ENCODE measurements at regions not wholly inside any gene's neighbourhood (a gene's known extent, or its start where the extent isn't known, plus 50 kb on each side); places are given as distances from the start of the nearest gene placed in this dataset.

- TF ChIP-seq POLR2A (IDR thresholded peaks at IDR 0.05) (no peak), POLR2AphosphoS5 (IDR thresholded peaks at IDR 0.05; ENCODE audit: insufficient read depth in 1 of 2, low read depth in 1 of 2) (no peak), CTCF (IDR thresholded peaks at IDR 0.05) (no peak)
- H3K4me1 ChIP-seq: no peaks in the 10 kb centered on the region
- intact Hi-C loops (cut with DNase I): no loop called here
- no peak overlapping the region for H3K27ac ChIP-seq
- H3K36me3 ChIP-seq: no peaks in the 10 kb centered on the region
- no peaks in the 10 kb centered on the region for H3K9me3 ChIP-seq
- H3K4me3 ChIP-seq: no peak overlapping the region
- H3K27me3 ChIP-seq: no peaks in the 10 kb centered on the region
- no peak for DNase-seq (ENCODE audit: extremely low spot score in 2 of 2)
These were observed 56.1 kb upstream of the NKAIN2 start for GRCh38 chr6:123747515-123747914.

GRCh38 chr6:123745895-123746294, 57.8 kb upstream of the NKAIN2 start:
- TF ChIP-seq CTCF (IDR thresholded peaks at IDR 0.05) (no peak), POLR2A (IDR thresholded peaks at IDR 0.05) (no peak), POLR2AphosphoS5 (IDR thresholded peaks at IDR 0.05; ENCODE audit: insufficient read depth in 1 of 2, low read depth in 1 of 2) (no peak)
- Histone ChIP-seq H3K4me1 (no peaks in the 10 kb centered on the region), H3K4me3 (no peak overlapping the region), H3K27me3 (no peaks in the 10 kb centered on the region), H3K9me3 (no peaks in the 10 kb centered on the region), H3K36me3 (no peaks in the 10 kb centered on the region), H3K27ac (no peak overlapping the region)
- no peak for DNase-seq (ENCODE audit: extremely low spot score in 2 of 2)
- intact Hi-C loops (cut with DNase I): no loop called here

GRCh38 chr6:123744840-123745239, 58.8 kb upstream of the NKAIN2 start:
- no peak overlapping the region for H3K4me3 ChIP-seq
- no peaks in the 10 kb centered on the region for H3K4me1 ChIP-seq
- H3K27ac ChIP-seq: no peak overlapping the region
- no peak for DNase-seq (ENCODE audit: extremely low spot score in 2 of 2)
- TF ChIP-seq POLR2AphosphoS5 (IDR thresholded peaks at IDR 0.05; ENCODE audit: insufficient read depth in 1 of 2, low read depth in 1 of 2): no peak
- intact Hi-C loops (cut with DNase I): no loop called here
- no peaks in the 10 kb centered on the region for H3K9me3 ChIP-seq
- no peaks in the 10 kb centered on the region for H3K27me3 ChIP-seq
- no peaks in the 10 kb centered on the region for H3K36me3 ChIP-seq

GRCh38 chr6:123742626-123743025, 61.0 kb upstream of the NKAIN2 start:
- Histone ChIP-seq H3K27ac (no peak overlapping the region), H3K9me3 (no peaks in the 10 kb centered on the region), H3K4me3 (no peak overlapping the region), H3K36me3 (no peaks in the 10 kb centered on the region), H3K4me1 (no peaks in the 10 kb centered on the region), H3K27me3 (no peaks in the 10 kb centered on the region)
- no peak for DNase-seq (ENCODE audit: extremely low spot score in 2 of 2)
- TF ChIP-seq POLR2A (IDR thresholded peaks at IDR 0.05): no peak
- no peak for TF ChIP-seq POLR2AphosphoS5 (IDR thresholded peaks at IDR 0.05; ENCODE audit: insufficient read depth in 1 of 2, low read depth in 1 of 2)
- TF ChIP-seq CTCF (IDR thresholded peaks at IDR 0.05): no peak
- intact Hi-C loops (cut with DNase I): no loop called here

GRCh38 chr6:123733180-123733579, 70.5 kb upstream of the NKAIN2 start:
- intact Hi-C loops (cut with DNase I): no loop called here
- Histone ChIP-seq H3K27me3 (no peaks in the 10 kb centered on the region), H3K27ac (no peak overlapping the region), H3K9me3 (no peaks in the 10 kb centered on the region), H3K36me3 (no peaks in the 10 kb centered on the region), H3K4me1 (no peaks in the 10 kb centered on the region), H3K4me3 (no peak overlapping the region)
- no peak for DNase-seq (ENCODE audit: extremely low spot score in 2 of 2)
- no peak for TF ChIP-seq POLR2AphosphoS5 (IDR thresholded peaks at IDR 0.05; ENCODE audit: insufficient read depth in 1 of 2, low read depth in 1 of 2)
- no peak for TF ChIP-seq CTCF (IDR thresholded peaks at IDR 0.05)
- no peak for TF ChIP-seq POLR2A (IDR thresholded peaks at IDR 0.05)

GRCh38 chr6:123716506-123716905, 79.8 kb upstream of the TRDN start:
- Histone ChIP-seq H3K9me3 (no peaks in the 10 kb centered on the region), H3K4me3 (no peak overlapping the region), H3K27ac (no peak overlapping the region), H3K27me3 (no peaks in the 10 kb centered on the region), H3K36me3 (no peaks in the 10 kb centered on the region), H3K4me1 (no peaks in the 10 kb centered on the region)
- no peak for TF ChIP-seq POLR2AphosphoS5 (IDR thresholded peaks at IDR 0.05; ENCODE audit: insufficient read depth in 1 of 2, low read depth in 1 of 2)
- no peak for TF ChIP-seq POLR2A (IDR thresholded peaks at IDR 0.05)
- TF ChIP-seq CTCF (IDR thresholded peaks at IDR 0.05): no peak
- intact Hi-C loops (cut with DNase I): loop anchor here (10.0 kb wide), 1 partner anchor 302 kb away; no protein-coding TSS in a partner anchor
- DNase-seq (ENCODE audit: extremely low spot score in 2 of 2): no peak
